SK-N-MC (cell line): ENCODE measurements at regions not wholly inside any gene's neighbourhood (a gene's known extent, or its start where the extent isn't known, plus 50 kb on each side); places are given as distances from the start of the nearest gene placed in this dataset.

Source experiments
- EZH2 ChIP-seq: fragments of 200-600 bp; sonication (generic); IDR thresholded peaks from one replicate; pipeline ENCODE4 v1.6.1; 2017; ENCODE audit warnings: antibody characterized with exemption
- FOXP2 ChIP-seq: optimal IDR thresholded peaks from 2 replicates; pipeline ENCODE3; 2011; ENCODE audit warnings: mild to moderate bottlenecking, moderate library complexity; ENCODE audit not compliant: insufficient read depth; ENCODE audit errors: extremely low read length, control extremely low read depth
- POLR2AphosphoS5 ChIP-seq: IDR thresholded peaks from 2 replicates; pipeline ENCODE4 v1.6.1; 2012; ENCODE audit warnings: mild to moderate bottlenecking, low read depth, low read length, borderline replicate concordance

GRCh38 chr9:88926781-88927505 lies 64.3 kb upstream of the S1PR3 start:
- TF ChIP-seq EZH2 (no peak), POLR2AphosphoS5 (no peak), FOXP2 (no peak)
